ENCODE measurements at regions not wholly inside any gene's neighbourhood (a gene's known extent, or its start where the extent isn't known, plus 50 kb on each side); places are given as distances from the start of the nearest gene placed in this dataset.

GRCh38 chr16:79856581-79856980, 256.0 kb upstream of the MAF start:
- Histone ChIP-seq H3K36me3 (ENCODE audit: control insufficient read depth in 2 of 2, extremely low read depth in 1 of 2, insufficient read depth in 2 of 2, low read length in 2 of 2) (no peaks in the 10 kb centered on the region), H3K79me2 (ENCODE audit: control insufficient read depth, insufficient read depth, low read length) (no peaks in the 10 kb centered on the region), H3K4me2 (ENCODE audit: insufficient read depth, low read length) (no peak overlapping the region), H4K20me1 (replicated peaks; ENCODE audit: control insufficient read depth, extremely low read depth, insufficient read depth, low read length) (no peaks in the 10 kb centered on the region), H3K9ac (replicated peaks; ENCODE audit: extremely low read depth, insufficient read depth, low read length) (no peak overlapping the region), H3K4me3 (replicated peaks in 1 of 3; ENCODE audit: insufficient read depth in 1 of 3, low read depth in 1 of 3, low read length in 3 of 3) (no peak overlapping the region), H3K27me3 (ENCODE audit: control insufficient read depth in 2 of 2, insufficient read depth in 2 of 2, low read length in 2 of 2) (no peaks in the 10 kb centered on the region), H3K27ac (ENCODE audit: insufficient read depth, low read depth, low read length) (no peak overlapping the region), H3K9me3 (replicated peaks; ENCODE audit: control insufficient read depth, insufficient read depth, low read length) (peaks cover 8% of the 10 kb centered on the region), H3K4me1 (ENCODE audit: control insufficient read depth, extremely low read depth, insufficient read depth, low read length) (no peaks in the 10 kb centered on the region), H2AFZ (ENCODE audit: low read depth, low read length) (no peak overlapping the region), H3K9me1 (replicated peaks; ENCODE audit: control insufficient read depth, extremely low read depth, insufficient read depth, low read length) (no peaks in the 10 kb centered on the region)
- CTCF ChIA-PET = no interaction called here
- DNase-seq (ENCODE audit: low read depth, low spot score) (no peak), FAIRE-seq (no peak)
- POLR2A ChIA-PET = no interaction called here
- no peak for TF ChIP-seq MAX (IDR thresholded peaks at IDR 0.05; ENCODE audit: insufficient read depth, insufficient read length)
- TF ChIP-seq EZH2 (IDR thresholded peaks at IDR 0.05; ENCODE audit: borderline replicate concordance, low read depth, low read length, severe bottlenecking) = no peak
- no peak for TF ChIP-seq POLR2A (IDR thresholded peaks at IDR 0.05; ENCODE audit: low read depth, low read length)
- no peak for TF ChIP-seq CTCF (IDR thresholded peaks at IDR 0.05; ENCODE audit: extremely low read depth in 1 of 2, insufficient read depth in 1 of 2, low read depth in 1 of 2, low read length in 2 of 2)
- no peak for TF ChIP-seq JUN (IDR thresholded peaks at IDR 0.05; ENCODE audit: borderline replicate concordance, insufficient read depth, insufficient read length, low read depth)
- no peak for TF ChIP-seq FOS (IDR thresholded peaks at IDR 0.05; ENCODE audit: borderline replicate concordance, insufficient read depth, low read length)
- no peak for TF ChIP-seq MYC (IDR thresholded peaks at IDR 0.05; ENCODE audit: low read depth, low read length)
- TF ChIP-seq POLR2AphosphoS5 (IDR thresholded peaks at IDR 0.05; ENCODE audit: insufficient read depth, low read depth, low read length) = no peak
- TF ChIP-seq GATA2 (IDR thresholded peaks at IDR 0.05; ENCODE audit: insufficient read depth, insufficient read length, low read depth, low read length) = no peak
- dilution Hi-C loops (cut with MboI; ENCODE audit: extremely low pct_ligation_motif_present, low sequenced_read_pairs) (no loop called here), intact Hi-C loops (cut with micrococcal nuclease) (no loop called here)
- BruUV-seq (replicated peaks) = no TSS peak

All from endothelial cell of umbilical vein (primary cell).